ENCODE measurements at regions not wholly inside any gene's neighbourhood (a gene's known extent, or its start where the extent isn't known, plus 50 kb on each side); places are given as distances from the start of the nearest gene placed in this dataset.

- no peak for DNase-seq (ENCODE audit: extremely low read depth, low read depth)
- no peak for TF ChIP-seq CTCF (IDR thresholded peaks at IDR 0.05; ENCODE audit: low read depth, low read length)
Observed at GRCh38 chr6:7468382-7469081, 72.9 kb upstream of the DSP start.

GRCh38 chr6:7469696-7470095 is 71.8 kb upstream of the DSP start:
- DNase-seq (ENCODE audit: extremely low read depth, low read depth) = peak; percentile 19
- no peak for TF ChIP-seq CTCF (IDR thresholded peaks at IDR 0.05; ENCODE audit: low read depth, low read length)

GRCh38 chr6:7471171-7471570 is 70.3 kb upstream of the DSP start:
- TF ChIP-seq CTCF (IDR thresholded peaks at IDR 0.05; ENCODE audit: low read depth, low read length) = no peak
- DNase-seq (ENCODE audit: extremely low read depth, low read depth) = no peak

GRCh38 chr6:7473805-7474719 is 67.4 kb upstream of the DSP start:
- no peak for TF ChIP-seq CTCF (IDR thresholded peaks at IDR 0.05; ENCODE audit: low read depth, low read length)
- DNase-seq (ENCODE audit: extremely low read depth, low read depth) = no peak

GRCh38 chr6:7475081-7475480 is 66.4 kb upstream of the DSP start:
- TF ChIP-seq CTCF (IDR thresholded peaks at IDR 0.05; ENCODE audit: low read depth, low read length) = no peak
- no peak for DNase-seq (ENCODE audit: extremely low read depth, low read depth)

GRCh38 chr6:7479801-7480266 is 61.6 kb upstream of the DSP start:
- peak; percentile 24 for DNase-seq (ENCODE audit: extremely low read depth, low read depth)
- TF ChIP-seq CTCF (IDR thresholded peaks at IDR 0.05; ENCODE audit: low read depth, low read length) = no peak

GRCh38 chr6:7484666-7485065 is 56.8 kb upstream of the DSP start:
- no peak for DNase-seq (ENCODE audit: extremely low read depth, low read depth)
- TF ChIP-seq CTCF (IDR thresholded peaks at IDR 0.05; ENCODE audit: low read depth, low read length) = no peak

All from AG09319 (cell line).